ENCODE measurements at regions not wholly inside any gene's neighbourhood (a gene's known extent, or its start where the extent isn't known, plus 50 kb on each side); places are given as distances from the start of the nearest gene placed in this dataset.

- H3K4me3 ChIP-seq (replicated peaks; ENCODE audit: low read depth, low read length): no peak overlapping the region
- TF ChIP-seq CTCF (IDR thresholded peaks at IDR 0.05; ENCODE audit: low read depth, low read length, missing control alignments): no peak
- DNase-seq (ENCODE audit: extremely low read depth, low read depth): no peak
Observed at GRCh38 chr15:53404930-53405493, 354.5 kb downstream of the WDR72 start.

GRCh38 chr15:53401503-53401902, 358.0 kb downstream of the WDR72 start:
- H3K4me3 ChIP-seq (replicated peaks; ENCODE audit: low read depth, low read length): no peak overlapping the region
- DNase-seq (ENCODE audit: extremely low read depth, low read depth): no peak
- no peak for TF ChIP-seq CTCF (IDR thresholded peaks at IDR 0.05; ENCODE audit: low read depth, low read length, missing control alignments)

GRCh38 chr15:53400986-53401385, 358.5 kb downstream of the WDR72 start:
- no peak for DNase-seq (ENCODE audit: extremely low read depth, low read depth)
- no peak overlapping the region for H3K4me3 ChIP-seq (replicated peaks; ENCODE audit: low read depth, low read length)
- no peak for TF ChIP-seq CTCF (IDR thresholded peaks at IDR 0.05; ENCODE audit: low read depth, low read length, missing control alignments)

- no peak overlapping the region for H3K4me3 ChIP-seq (replicated peaks; ENCODE audit: low read depth, low read length)
- no peak for TF ChIP-seq CTCF (IDR thresholded peaks at IDR 0.05; ENCODE audit: low read depth, low read length, missing control alignments)
- DNase-seq (ENCODE audit: extremely low read depth, low read depth): no peak
Observed at GRCh38 chr15:53397041-53397616, 362.3 kb downstream of the WDR72 start.

- DNase-seq (ENCODE audit: extremely low read depth, low read depth): no peak
- TF ChIP-seq CTCF (IDR thresholded peaks at IDR 0.05; ENCODE audit: low read depth, low read length, missing control alignments): no peak
- no peak overlapping the region for H3K4me3 ChIP-seq (replicated peaks; ENCODE audit: low read depth, low read length)
Observed at GRCh38 chr15:53395871-53396270, 363.6 kb downstream of the WDR72 start.

- no peak for DNase-seq (ENCODE audit: extremely low read depth, low read depth)
- H3K4me3 ChIP-seq (replicated peaks; ENCODE audit: low read depth, low read length): no peak overlapping the region
- TF ChIP-seq CTCF (IDR thresholded peaks at IDR 0.05; ENCODE audit: low read depth, low read length, missing control alignments): no peak
Observed at GRCh38 chr15:53390549-53390948, 368.9 kb downstream of the WDR72 start.

Data from HFF-Myc (cell line).